DMS114 treated with DMSO at 0.1 percent for 48 hours (cell line): ENCODE measurements at regions not wholly inside any gene's neighbourhood (a gene's known extent, or its start where the extent isn't known, plus 50 kb on each side); places are given as distances from the start of the nearest gene placed in this dataset.

Experiments used
- DNase-seq: peaks from one replicate; lab custom pipeline; 2025; ENCODE audit not compliant: unreplicated experiment; lab: John Stamatoyannopoulos, UW

GRCh38 chr11:80502511-80502910 is 1061.7 kb upstream of the TENM4 start:
- no peak for DNase-seq

GRCh38 chr11:80495116-80495515 is 1054.3 kb upstream of the TENM4 start:
- DNase-seq, result no peak

- no peak for DNase-seq
Measured at GRCh38 chr11:80487952-80488351, 1047.1 kb upstream of the TENM4 start.

GRCh38 chr11:80486678-80487077 is 1045.8 kb upstream of the TENM4 start:
- DNase-seq, result no peak

DNA sequence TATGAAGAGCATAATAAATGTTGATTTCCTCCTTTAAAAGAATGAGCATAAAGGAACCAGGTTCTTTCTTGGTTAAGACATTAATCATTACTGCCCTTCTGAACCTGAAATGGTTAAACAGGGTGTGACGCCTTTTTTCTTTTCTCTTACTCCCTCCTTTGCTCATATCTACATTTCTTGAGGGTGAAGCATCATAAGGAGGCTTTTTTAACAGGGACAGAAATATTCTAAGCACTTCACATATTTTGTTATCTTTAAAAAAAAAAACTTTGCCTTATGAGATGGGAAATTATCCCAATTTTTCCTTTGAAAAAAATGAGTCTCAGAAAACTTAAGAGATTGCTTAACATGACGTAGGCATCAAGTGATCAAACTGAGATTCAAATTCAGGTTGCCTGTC is 1036.3 kb upstream of the TENM4 start:
- DNase-seq, result no peak

DNA sequence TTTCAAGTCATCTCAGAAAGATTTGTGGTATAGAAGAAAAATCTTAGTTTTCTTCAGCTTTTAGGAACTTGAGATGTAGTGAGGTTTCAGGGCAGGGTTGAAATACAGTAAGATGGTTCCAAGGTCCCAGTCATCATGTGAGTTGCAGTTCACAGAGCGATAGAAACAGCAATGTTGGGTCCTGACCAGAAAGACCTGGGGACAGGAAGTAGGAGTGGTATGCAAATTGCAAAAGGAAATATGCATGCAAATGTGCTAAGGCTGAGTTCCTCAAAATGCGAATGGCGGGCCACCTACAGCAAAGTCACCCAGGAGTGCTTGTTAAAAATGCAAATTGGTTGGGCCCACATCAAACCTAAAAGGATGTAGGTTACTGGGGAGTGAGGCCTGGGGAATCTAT is 1032.7 kb upstream of the TENM4 start:
- DNase-seq, result no peak

DNA sequence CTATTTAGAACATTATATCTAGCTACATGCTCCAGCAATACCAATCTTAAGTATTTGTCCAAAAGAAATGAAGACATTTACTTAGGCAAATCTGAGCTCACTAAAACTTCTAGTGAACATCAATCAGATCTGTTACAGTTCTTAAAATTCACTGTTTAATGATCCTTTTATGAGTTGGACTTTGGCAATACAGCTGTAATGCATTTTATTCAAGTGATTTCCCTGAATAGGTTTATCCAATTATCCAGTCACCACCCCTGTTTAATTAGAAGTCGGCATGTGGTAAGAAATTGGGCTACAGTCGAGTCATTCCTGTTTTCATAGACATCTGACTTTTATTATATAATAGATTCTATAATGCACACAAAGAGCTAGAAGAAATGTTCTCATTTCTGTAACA is 1029.0 kb upstream of the TENM4 start:
- DNase-seq, result no peak

DNA sequence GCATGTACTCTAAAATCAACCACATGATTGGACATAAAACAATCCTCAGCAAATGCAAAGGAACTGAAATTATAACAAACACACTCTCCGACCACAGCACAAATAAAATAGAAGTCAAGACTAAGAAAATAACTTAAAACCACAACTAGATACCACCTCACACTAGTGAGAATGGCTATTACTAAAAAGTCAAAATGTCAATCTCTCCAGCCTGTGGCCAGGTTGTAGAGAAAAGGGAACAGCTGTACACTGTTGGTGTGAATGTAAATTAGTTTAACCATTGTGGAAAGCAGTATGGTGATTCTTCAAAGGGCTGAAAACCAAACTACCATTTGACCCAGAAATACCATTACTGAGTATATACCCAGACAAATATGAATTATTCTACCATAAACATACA is 1025.7 kb upstream of the TENM4 start:
- no peak for DNase-seq

DNA sequence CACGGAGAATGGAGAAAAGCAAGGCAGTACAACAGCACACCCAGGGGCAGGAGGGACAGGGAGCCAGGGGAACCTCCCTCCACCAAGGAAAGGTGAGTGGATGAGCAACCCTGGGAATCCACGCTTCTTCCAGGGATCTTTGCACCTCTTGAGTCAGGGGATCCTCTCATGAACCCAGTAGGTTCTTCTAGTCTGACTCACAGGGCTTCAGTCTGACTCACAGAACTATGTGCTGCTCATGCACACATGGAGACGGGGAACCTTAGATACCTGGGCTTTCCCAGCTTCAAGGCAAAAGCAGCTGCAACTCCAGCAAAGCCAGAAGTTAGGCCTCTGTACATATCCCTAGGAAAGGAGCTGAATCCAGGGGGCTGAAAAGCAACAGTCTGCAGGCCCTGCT is 1021.4 kb upstream of the TENM4 start:
- no peak for DNase-seq

DNA sequence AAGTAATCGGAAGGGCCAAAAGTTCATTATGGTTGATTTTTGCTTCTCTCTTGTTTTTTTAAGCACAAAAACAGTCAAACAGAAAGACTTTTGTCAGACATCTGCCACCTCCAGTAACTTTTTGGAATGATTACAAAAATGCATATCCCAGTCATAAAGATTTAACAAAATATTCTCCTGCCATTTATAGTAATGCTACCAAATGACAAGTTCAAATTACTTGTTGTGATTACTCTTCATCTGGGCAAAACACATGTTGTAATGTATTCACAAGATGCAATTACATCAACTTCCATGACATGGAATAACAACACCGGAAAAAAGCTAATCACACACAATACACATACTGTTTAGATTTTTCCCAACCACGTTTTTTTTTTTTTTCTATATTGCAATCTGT is 1017.5 kb upstream of the TENM4 start:
- DNase-seq, result no peak

DNA sequence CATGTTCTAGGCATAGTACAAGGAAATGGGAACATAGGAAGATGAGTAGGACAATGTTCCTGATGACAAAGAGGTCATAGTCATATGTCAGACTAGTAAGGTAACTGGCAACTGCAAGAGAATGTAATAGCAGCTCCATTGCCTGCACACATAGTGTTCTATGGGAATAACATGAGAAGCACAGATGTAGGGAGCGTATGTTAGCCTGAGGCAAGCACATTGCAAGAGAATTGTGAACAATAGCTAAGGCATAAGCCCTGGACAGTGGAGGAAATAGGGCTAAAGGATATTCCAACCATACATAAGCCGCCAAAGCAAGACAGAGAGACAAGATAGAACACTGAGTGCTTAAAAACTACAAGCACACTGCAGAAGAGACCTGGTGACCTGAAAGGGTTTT is 1017.0 kb upstream of the TENM4 start:
- no peak for DNase-seq

- DNase-seq, result no peak
Measured at GRCh38 chr11:80455818-80456217, 1015.0 kb upstream of the TENM4 start.

DNA sequence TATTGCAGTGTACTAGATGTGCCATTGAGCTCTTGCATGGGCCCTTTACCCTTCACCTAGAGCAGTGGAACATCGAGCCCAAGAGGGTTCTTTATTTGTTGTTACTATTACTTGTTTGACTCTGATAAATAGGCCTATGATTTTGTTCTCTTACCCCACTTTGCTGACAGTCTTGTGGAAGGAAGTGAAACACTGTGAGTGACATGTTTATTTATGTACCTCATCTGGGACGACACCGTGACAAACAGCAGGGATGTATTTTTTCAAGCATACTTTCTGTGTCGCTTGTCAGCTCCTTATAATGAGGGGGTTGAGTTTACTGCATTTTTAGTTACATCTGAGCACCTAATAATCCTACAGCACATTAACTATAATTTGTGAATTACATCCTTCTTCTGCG is 1010.3 kb upstream of the TENM4 start:
- no peak for DNase-seq

- no peak for DNase-seq
Measured at GRCh38 chr11:80448709-80449108, 1007.9 kb upstream of the TENM4 start.

- DNase-seq, result no peak
Measured at GRCh38 chr11:80443177-80443576, 1002.3 kb upstream of the TENM4 start.

- DNase-seq, result no peak
Measured at GRCh38 chr11:80441821-80442220, 1001.0 kb upstream of the TENM4 start.

GRCh38 chr11:80440835-80441234 is 1000.0 kb upstream of the TENM4 start:
- DNase-seq, result no peak

DNA sequence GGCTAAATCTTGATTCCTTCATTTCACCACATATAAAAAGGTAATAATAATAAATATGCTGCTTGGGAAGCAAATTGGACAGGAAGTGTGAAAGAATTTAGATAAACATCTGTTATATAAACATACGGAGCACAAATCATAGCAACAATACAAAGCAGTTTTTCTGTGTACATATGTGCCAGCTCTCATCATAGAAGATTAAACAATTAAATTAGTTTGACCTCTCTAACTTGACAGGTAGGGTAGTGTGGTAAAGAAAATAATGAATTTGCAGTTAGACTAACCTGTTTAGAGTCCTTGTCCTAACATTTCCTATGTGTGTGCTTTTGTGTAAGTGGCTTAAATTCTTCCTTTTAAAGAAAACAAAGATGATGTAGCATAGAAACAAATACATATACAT is 995.7 kb upstream of the TENM4 start:
- no peak for DNase-seq

- DNase-seq, result no peak
Measured at GRCh38 chr11:80435345-80435744, 994.5 kb upstream of the TENM4 start.

DNA sequence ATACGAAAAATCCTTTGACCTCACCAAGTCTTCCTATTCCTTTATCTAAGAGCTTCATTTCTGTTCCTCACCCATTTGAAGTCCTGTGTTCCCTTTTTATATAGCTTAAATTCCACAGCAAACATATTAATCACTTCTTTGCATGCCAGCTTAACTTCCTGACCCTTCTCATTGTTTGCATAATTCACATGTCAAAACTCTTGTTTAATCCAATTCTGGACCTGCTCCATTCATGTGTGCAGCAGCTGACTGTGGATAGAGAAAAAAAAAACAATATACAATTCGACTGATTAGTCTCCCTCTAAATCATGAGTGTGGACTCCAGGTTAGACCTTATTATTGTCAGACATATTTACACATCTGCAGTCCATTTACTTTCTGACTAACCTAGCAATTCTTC is 991.2 kb upstream of the TENM4 start:
- DNase-seq, result no peak

- DNase-seq, result no peak
Measured at GRCh38 chr11:80424012-80424695, 983.3 kb upstream of the TENM4 start.

DNA sequence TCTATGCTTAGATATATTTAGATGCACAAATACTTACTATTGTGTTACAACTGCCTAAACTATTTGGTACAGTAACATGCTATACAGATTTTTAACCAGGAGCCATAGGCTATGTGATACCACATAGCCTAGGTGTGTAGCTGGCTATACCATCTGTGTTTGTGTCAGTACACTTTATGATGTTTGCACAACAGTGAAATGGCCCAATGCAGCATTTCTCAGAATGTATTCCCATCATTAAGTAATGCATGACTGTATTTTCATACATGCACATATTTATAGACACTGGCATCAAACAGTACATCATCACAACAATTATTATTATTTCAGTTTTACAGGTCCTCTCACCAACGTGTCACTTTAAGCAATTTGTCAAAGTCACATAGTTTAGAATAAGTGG is 979.5 kb upstream of the TENM4 start:
- DNase-seq, result no peak

GRCh38 chr11:80417681-80418080 is 976.9 kb upstream of the TENM4 start:
- DNase-seq, result no peak

GRCh38 chr11:80415580-80415979 is 974.8 kb upstream of the TENM4 start:
- no peak for DNase-seq
